IMR-90 (cell line): ENCODE measurements at regions not wholly inside any gene's neighbourhood (a gene's known extent, or its start where the extent isn't known, plus 50 kb on each side); places are given as distances from the start of the nearest gene placed in this dataset.

Experiments used
- ATAC-seq: fragments of 200-7000 bp; cut with Tn5 transposase; 2 replicates; pipeline ENCODE4 v1.9.1; 2020; ENCODE audit warnings: low read depth, mild to moderate bottlenecking, moderate library complexity
- BruUV-seq: library from RNA; stranded (reverse); fragments of 400-500 nt; replicated peaks from 2 replicates; lab custom pipeline; 2021; lab: Mats Ljungman, UMichigan
- CTCF ChIA-PET: fragments of 300-600 bp; formaldehyde crosslinking; extraction: SDS; loops from one replicate; lab custom pipeline; 2021; ENCODE audit warnings: antibody characterized with exemption; lab: Yijun Ruan, JAX
- POLR2A ChIA-PET: fragments of 300-600 bp; sonication (Branson Sonifier 250); formaldehyde crosslinking; loops from one replicate; lab custom pipeline; 2022; ENCODE audit warnings: antibody characterized with exemption; ENCODE audit not compliant: unreplicated experiment; lab: Charles Lee
- DNase-seq: peaks from one replicate; pipeline ENCODE4 v3.0.0; 2013
- H2AFZ ChIP-seq: replicated peaks from 2 replicates; pipeline ENCODE3; 2013; ENCODE audit warnings: low read length, mild to moderate bottlenecking; ENCODE audit not compliant: poor library complexity
- H2AK5ac ChIP-seq: 2 replicates; pipeline ENCODE4 v1.6.1; 2013; ENCODE audit warnings: low read depth, low read length, inconsistent platforms
- H2AK9ac ChIP-seq: replicated peaks from 2 replicates; pipeline ENCODE3; 2013; ENCODE audit warnings: mild to moderate bottlenecking, low read depth, low read length, moderate library complexity; ENCODE audit not compliant: poor library complexity
- H2BK120ac ChIP-seq: 2 replicates; pipeline ENCODE4 v1.6.1; 2013; ENCODE audit warnings: low read depth, low read length, inconsistent platforms
- H2BK15ac ChIP-seq: 3 replicates; pipeline ENCODE4 v1.6.1; 2013; ENCODE audit warnings: low read depth, low read length, inconsistent platforms
- H2BK20ac ChIP-seq: 2 replicates; pipeline ENCODE4 v1.6.1; 2013; ENCODE audit warnings: low read depth, mild to moderate bottlenecking, inconsistent platforms, low read length, moderate library complexity
- H2BK5ac ChIP-seq: 2 replicates; pipeline ENCODE4 v1.6.1; 2013; ENCODE audit warnings: mild to moderate bottlenecking, low read depth, low read length, inconsistent platforms; ENCODE audit not compliant: poor library complexity, severe bottlenecking
- H3K14ac ChIP-seq: replicated peaks from 2 replicates; pipeline ENCODE4 v1.6.1; 2013; ENCODE audit warnings: low read depth, low read length, inconsistent platforms
- H3K18ac ChIP-seq: 2 replicates; pipeline ENCODE4 v1.6.1; 2013; ENCODE audit warnings: low read depth, low read length, control low read depth
- H3K23ac ChIP-seq: 2 replicates; pipeline ENCODE4 v1.6.1; 2013; ENCODE audit warnings: low read depth, low read length, inconsistent platforms
- H3K27ac ChIP-seq: 2 replicates; pipeline ENCODE4 v1.5.1; 2013; ENCODE audit warnings: mild to moderate bottlenecking, control low read depth, low read length; ENCODE audit not compliant: insufficient read depth
- H3K27me3 ChIP-seq: 2 replicates; pipeline ENCODE4 v1.6.1; 2013; ENCODE audit warnings: low read length; ENCODE audit not compliant: control insufficient read depth, insufficient read depth
- H3K36me3 ChIP-seq: 2 replicates; pipeline ENCODE4 v1.6.1; 2013; ENCODE audit warnings: low read length, mixed read lengths; ENCODE audit not compliant: control insufficient read depth, insufficient read depth
- H3K4ac ChIP-seq: 2 replicates; pipeline ENCODE4 v1.6.1; 2013; ENCODE audit warnings: low read depth, low read length, inconsistent platforms
- H3K4me1 ChIP-seq: 2 replicates; pipeline ENCODE4 v1.6.1; 2013; ENCODE audit warnings: low read length, mixed read lengths; ENCODE audit not compliant: control insufficient read depth, insufficient read depth
- H3K4me2 ChIP-seq: 2 replicates; pipeline ENCODE4 v1.6.1; 2013; ENCODE audit warnings: low read depth, mild to moderate bottlenecking, control low read depth, low read length, moderate library complexity
- H3K4me3 ChIP-seq: 2 replicates; pipeline ENCODE4 v1.5.1; 2013; ENCODE audit warnings: low read depth, mild to moderate bottlenecking, control low read depth, low read length, moderate library complexity; ENCODE audit not compliant: insufficient read depth
- H3K56ac ChIP-seq: 2 replicates; pipeline ENCODE4 v1.6.1; 2013; ENCODE audit warnings: low read length, inconsistent platforms; ENCODE audit not compliant: insufficient read depth; ENCODE audit errors: extremely low read depth
- H3K79me1 ChIP-seq, 2 experiments: 2 replicates each; pipeline ENCODE4 v1.6.1; 2013; ENCODE audit warnings: low read length in 2 of 2, inconsistent platforms in 1 of 2, low read depth in 1 of 2
- H3K9ac ChIP-seq: 2 replicates; pipeline ENCODE4 v1.6.1; 2013; ENCODE audit warnings: low read depth, low read length, control low read depth
- H3K9me1 ChIP-seq: 2 replicates; pipeline ENCODE4 v1.6.1; 2013; ENCODE audit warnings: low read length, inconsistent platforms; ENCODE audit not compliant: insufficient read depth
- H3K9me3 ChIP-seq: 2 replicates; pipeline ENCODE4 v1.6.1; 2013; ENCODE audit warnings: low read length; ENCODE audit not compliant: control insufficient read depth, insufficient read depth
- H4K20me1 ChIP-seq: 2 replicates; pipeline ENCODE4 v1.6.1; 2013; ENCODE audit warnings: low read length, inconsistent platforms; ENCODE audit not compliant: insufficient read depth
- H4K5ac ChIP-seq: 2 replicates; pipeline ENCODE4 v1.6.1; 2013; ENCODE audit warnings: mild to moderate bottlenecking, low read depth, low read length, control low read depth
- H4K8ac ChIP-seq, 2 experiments: 2 replicates each; pipeline ENCODE4 v1.6.1; 2013; ENCODE audit warnings: low read depth in 2 of 2, low read length in 2 of 2, control low read depth in 1 of 2, inconsistent platforms in 1 of 2
- H4K91ac ChIP-seq: 2 replicates; pipeline ENCODE4 v1.6.1; 2013; ENCODE audit warnings: low read depth, low read length, inconsistent platforms; ENCODE audit not compliant: insufficient read depth
- CEBPB ChIP-seq: IDR thresholded peaks from 2 replicates; pipeline ENCODE4 v1.6.1; 2012; ENCODE audit warnings: low read depth, low read length, improper control_type of control experiment
- ELK1 ChIP-seq: fragments of 150-350 bp; IDR thresholded peaks from 2 replicates; pipeline ENCODE4 v1.6.1; 2016; ENCODE audit warnings: low read depth, mild to moderate bottlenecking, low read length, moderate library complexity, borderline replicate concordance
- MAFK ChIP-seq: IDR thresholded peaks from 2 replicates; pipeline ENCODE4 v1.6.1; 2012; ENCODE audit warnings: low read depth, low read length, improper control_type of control experiment
- MXI1 ChIP-seq: IDR thresholded peaks from 2 replicates; pipeline ENCODE4 v1.6.1; 2012; ENCODE audit warnings: low read depth, mild to moderate bottlenecking, low read length, moderate library complexity, borderline replicate concordance
- NFE2L2 ChIP-seq: fragments of 150-350 bp; IDR thresholded peaks from 2 replicates; pipeline ENCODE4 v1.6.1; 2016; ENCODE audit warnings: low read depth, mild to moderate bottlenecking, low read length
- SMC3 ChIP-seq: fragments of 150-350 bp; IDR thresholded peaks from 2 replicates; pipeline ENCODE4 v1.6.1; 2016; ENCODE audit warnings: low read depth, mild to moderate bottlenecking, antibody characterized with exemption, low read length, moderate library complexity
- USF2 ChIP-seq: fragments of 150-350 bp; IDR thresholded peaks from 2 replicates; pipeline ENCODE4 v1.6.1; 2017; ENCODE audit warnings: mild to moderate bottlenecking, antibody characterized with exemption, low read length, low read depth
- WGBS, 2 experiments: methylation state at CpG; one replicate each; pipeline versions ENCODE4 v1.1.5 to v1.1.7; 2013; ENCODE audit warnings: missing lambda C conversion rate in 2 of 2; ENCODE audit not compliant: insufficient read length in 1 of 2; ENCODE audit errors: extremely low coverage in 2 of 2; 5-methylcytosine and 5-hydroxymethylcytosine counted together
- dilution Hi-C: fragments of 300-500 bp; cut with HindIII; formaldehyde crosslinking; loops from one replicate; pipeline ENCODE4 v1.14.3; 2018; ENCODE audit warnings: low sequenced_read_pairs; ENCODE audit not compliant: unreplicated experiment
- in situ Hi-C: fragments of 300-500 bp; cut with MboI; formaldehyde crosslinking; loops from 3 replicates; pipeline ENCODE4 v1.14.3; 2019; ENCODE audit warnings: low sequenced_read_pairs, inconsistent platforms, mixed read lengths
- intact Hi-C: fragments of 100-400 bp; cut with micrococcal nuclease; formaldehyde crosslinking; loops from 2 replicates; pipeline ENCODE4 v1.10.0; 2022

- Histone ChIP-seq H3K9me3 (peaks cover 12% of the 10 kb centered on the region), H3K4me2 (no peak overlapping the region), H2BK120ac (no peak overlapping the region), H3K4me1 (no peaks in the 10 kb centered on the region), H2AK5ac (no peak overlapping the region), H4K20me1 (no peaks in the 10 kb centered on the region), H2AK9ac (no peak overlapping the region), H3K14ac (no peak overlapping the region), H4K91ac (no peak overlapping the region), H3K27me3 (no peaks in the 10 kb centered on the region), H3K27ac (no peak overlapping the region), H3K9me1 (no peaks in the 10 kb centered on the region), H2BK20ac (no peak overlapping the region), H3K56ac (no peak overlapping the region), H2AFZ (no peak overlapping the region), H4K5ac (no peak overlapping the region), H3K79me1 (no peaks in the 10 kb centered on the region), H3K9ac (no peak overlapping the region), H3K18ac (no peak overlapping the region), H2BK5ac (no peak overlapping the region), H4K8ac (no peak overlapping the region), H3K36me3 (no peaks in the 10 kb centered on the region), H3K23ac (no peak overlapping the region), H3K4me3 (no peak overlapping the region), H3K4ac (no peak overlapping the region), H2BK15ac (no peak overlapping the region)
- BruUV-seq = no TSS peak
- no peak for ATAC-seq
- CTCF ChIA-PET = no interaction called here
- WGBS, 2 experiments = no CpG with 5 or more reads among the region's 1 CpG
- POLR2A ChIA-PET = no interaction called here
- in situ Hi-C loops = no loop called here
- intact Hi-C loops = no loop called here
- no peak for TF ChIP-seq CEBPB
- TF ChIP-seq MAFK = no peak
- TF ChIP-seq USF2 = no peak
- TF ChIP-seq SMC3 = no peak
- TF ChIP-seq NFE2L2 = no peak
- no peak for TF ChIP-seq ELK1
- no peak for TF ChIP-seq MXI1
- dilution Hi-C loops = no loop called here
- DNase-seq = no peak
Observed at GRCh38 chr3:5543047-5543446, 355.5 kb downstream of the EDEM1 start.
